HL-60 (cell line): ENCODE measurements at regions not wholly inside any gene's neighbourhood (a gene's known extent, or its start where the extent isn't known, plus 50 kb on each side); places are given as distances from the start of the nearest gene placed in this dataset.

Source experiments
- DNase-seq, 2 experiments: peaks; one replicate each; pipeline ENCODE4 v3.0.0-alpha.2; 2010 to 2020; ENCODE audit warnings: low read depth in 1 of 2, low spot score in 1 of 2
- H3K27ac ChIP-seq: fragments of 250-450 bp; sonication (Bioruptor Pico); replicated peaks from 2 replicates; pipeline ENCODE4 v1.5.1; 2020; ENCODE audit warnings: mild to moderate bottlenecking, moderate library complexity
- H3K27me3 ChIP-seq: fragments of 250-450 bp; sonication (Bioruptor Pico); 2 replicates; pipeline ENCODE4 v1.5.1; 2021; ENCODE audit warnings: mild to moderate bottlenecking, moderate library complexity; ENCODE audit not compliant: insufficient read depth, poor library complexity, severe bottlenecking
- H3K4me3 ChIP-seq: replicated peaks from 2 replicates; pipeline ENCODE4 v1.5.1; 2011; ENCODE audit warnings: mild to moderate bottlenecking, control low read depth, low read length; ENCODE audit not compliant: insufficient read depth
- CTCF ChIP-seq: IDR thresholded peaks from one replicate; pipeline ENCODE4 v1.5.1; 2011; ENCODE audit warnings: low read length, control low read depth, inconsistent platforms; ENCODE audit not compliant: insufficient read depth
- GABPA ChIP-seq: IDR thresholded peaks from 2 replicates; pipeline ENCODE4 v1.6.1; 2012; ENCODE audit warnings: low read depth
- POLR2AphosphoS5 ChIP-seq: IDR thresholded peaks from 2 replicates; pipeline ENCODE4 v1.6.1; 2012; ENCODE audit warnings: low read depth
- REST ChIP-seq: IDR thresholded peaks from 2 replicates; pipeline ENCODE4 v1.6.1; 2012; ENCODE audit warnings: low read depth; ENCODE audit not compliant: insufficient replicate concordance
- SPI1 ChIP-seq: IDR thresholded peaks from 2 replicates; pipeline ENCODE4 v1.6.1; 2012; ENCODE audit warnings: low read depth, mild to moderate bottlenecking, borderline replicate concordance

- Histone ChIP-seq H3K27ac (no peak overlapping the region), H3K4me3 (no peak overlapping the region), H3K27me3 (no peaks in the 10 kb centered on the region)
- DNase-seq: no peak
- TF ChIP-seq REST (no peak), POLR2AphosphoS5 (no peak), SPI1 (no peak), GABPA (no peak), CTCF (no peak)
Observed at GRCh38 chr13:106306748-106307277, 228.6 kb downstream of the EFNB2 start.

GRCh38 chr13:106302843-106303242, 232.6 kb downstream of the EFNB2 start:
- no peak for DNase-seq
- TF ChIP-seq REST (no peak), CTCF (no peak), SPI1 (no peak), GABPA (no peak), POLR2AphosphoS5 (no peak)

GRCh38 chr13:106302011-106302410, 233.5 kb downstream of the EFNB2 start:
- Histone ChIP-seq H3K4me3 (no peak overlapping the region), H3K27me3 (no peaks in the 10 kb centered on the region), H3K27ac (no peak overlapping the region)
- TF ChIP-seq CTCF: no peak
- TF ChIP-seq REST: no peak
- TF ChIP-seq SPI1: no peak
- no peak for TF ChIP-seq GABPA
- TF ChIP-seq POLR2AphosphoS5: no peak
- DNase-seq: no peak

More at GRCh38 chr13:106302843-106303242, 232.6 kb downstream of the EFNB2 start:
- Histone ChIP-seq H3K27ac (no peak overlapping the region), H3K27me3 (no peaks in the 10 kb centered on the region), H3K4me3 (no peak overlapping the region)
